ENCODE measurements at regions not wholly inside any gene's neighbourhood (a gene's known extent, or its start where the extent isn't known, plus 50 kb on each side); places are given as distances from the start of the nearest gene placed in this dataset.

GRCh38 chrX:13518126-13518525 is 51.3 kb upstream of the EGFL6 start:
- TF ChIP-seq TAF1 (IDR thresholded peaks at IDR 0.05; ENCODE audit: low read depth, low read length) (no peak), POU2F2 (IDR thresholded peaks at IDR 0.05; ENCODE audit: low read depth, low read length) (no peak), POLR2AphosphoS5 (IDR thresholded peaks at IDR 0.05; ENCODE audit: low read depth, low read length) (no peak), SPI1 (IDR thresholded peaks at IDR 0.05; ENCODE audit: low read depth, low read length) (no peak), POLR2A (IDR thresholded peaks at IDR 0.05; ENCODE audit: low read depth, low read length) (no peak), PAX5 (IDR thresholded peaks at IDR 0.05; ENCODE audit: insufficient read depth, low read length, severe bottlenecking) (no peak)
- DNase-seq (ENCODE audit: insufficient read length, low spot score) (no peak), FAIRE-seq (no peak)

- DNase-seq (ENCODE audit: insufficient read length, low spot score) = no peak
- no peak for TF ChIP-seq POLR2AphosphoS5 (IDR thresholded peaks at IDR 0.05; ENCODE audit: low read depth, low read length)
- no peak for TF ChIP-seq POLR2A (IDR thresholded peaks at IDR 0.05; ENCODE audit: low read depth, low read length)
- TF ChIP-seq POU2F2 (IDR thresholded peaks at IDR 0.05; ENCODE audit: low read depth, low read length) = no peak
- TF ChIP-seq SPI1 (IDR thresholded peaks at IDR 0.05; ENCODE audit: low read depth, low read length) = no peak
- TF ChIP-seq TAF1 (IDR thresholded peaks at IDR 0.05; ENCODE audit: low read depth, low read length) = no peak
- TF ChIP-seq PAX5 (IDR thresholded peaks at IDR 0.05; ENCODE audit: insufficient read depth, low read length, severe bottlenecking) = no peak
- FAIRE-seq = no peak
Measured at GRCh38 chrX:13515211-13515930, 54.0 kb upstream of the EGFL6 start.

DNA sequence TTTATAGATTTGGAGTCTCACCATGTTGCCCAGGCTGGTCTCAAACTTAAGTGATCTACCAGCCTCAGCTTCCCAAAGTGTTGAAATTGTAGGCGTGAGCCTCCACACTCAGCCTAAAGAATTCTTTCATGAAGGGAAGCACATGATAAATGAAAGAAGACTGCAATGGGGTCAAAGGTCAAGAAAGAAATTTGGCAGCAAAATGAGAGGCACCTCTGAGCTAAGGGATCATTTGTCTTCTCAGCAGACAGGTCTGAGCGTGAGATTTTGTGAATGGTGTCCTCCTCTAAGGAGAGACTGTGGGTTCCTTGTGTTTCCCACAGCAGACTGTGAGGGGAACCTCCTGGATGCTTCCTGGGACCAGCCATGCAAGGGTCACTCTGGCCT is 57.5 kb upstream of the EGFL6 start:
- DNase-seq (ENCODE audit: insufficient read length, low spot score) (no peak), FAIRE-seq (no peak)
- no peak for TF ChIP-seq POU2F2 (IDR thresholded peaks at IDR 0.05; ENCODE audit: low read depth, low read length)
- no peak for TF ChIP-seq PAX5 (IDR thresholded peaks at IDR 0.05; ENCODE audit: insufficient read depth, low read length, severe bottlenecking)
- TF ChIP-seq SPI1 (IDR thresholded peaks at IDR 0.05; ENCODE audit: low read depth, low read length) = no peak
- TF ChIP-seq POLR2AphosphoS5 (IDR thresholded peaks at IDR 0.05; ENCODE audit: low read depth, low read length) = no peak
- no peak for TF ChIP-seq POLR2A (IDR thresholded peaks at IDR 0.05; ENCODE audit: low read depth, low read length)
- TF ChIP-seq TAF1 (IDR thresholded peaks at IDR 0.05; ENCODE audit: low read depth, low read length) = no peak

DNA sequence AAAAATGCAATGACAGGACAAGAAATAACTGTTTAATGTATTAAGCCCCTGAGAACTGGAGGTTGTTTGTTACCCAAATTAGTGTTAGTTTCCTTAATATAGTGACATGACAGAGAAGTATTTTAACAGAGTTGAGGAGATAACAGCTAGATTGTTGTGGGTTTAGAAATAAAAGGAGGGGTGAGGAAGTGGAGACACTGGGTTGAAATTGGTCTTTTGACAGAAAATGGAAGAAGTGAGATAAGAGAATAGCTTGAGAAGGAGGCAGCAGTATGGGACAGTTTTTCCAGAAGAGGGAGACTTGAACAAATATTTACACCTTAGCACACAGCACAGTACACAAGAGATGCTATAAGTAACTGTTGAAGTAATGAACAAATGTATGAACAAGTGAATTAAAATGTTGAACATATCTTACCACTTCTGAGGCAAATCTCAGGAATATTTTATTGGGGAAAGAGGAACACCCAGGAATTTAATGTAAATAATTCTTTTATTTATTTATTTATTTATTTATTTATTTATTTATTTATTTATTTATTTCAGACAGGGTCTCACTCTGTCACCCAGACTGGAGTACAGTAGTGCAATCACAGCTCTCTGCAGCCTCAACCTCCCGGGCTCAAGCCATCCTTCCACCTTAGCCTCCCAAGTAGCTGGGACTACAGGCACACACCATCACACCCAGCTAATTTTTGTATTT is 58.0 kb upstream of the EGFL6 start:
- no peak for DNase-seq (ENCODE audit: insufficient read length, low spot score)
- TF ChIP-seq SPI1 (IDR thresholded peaks at IDR 0.05; ENCODE audit: low read depth, low read length) = no peak
- no peak for TF ChIP-seq PAX5 (IDR thresholded peaks at IDR 0.05; ENCODE audit: insufficient read depth, low read length, severe bottlenecking)
- no peak for TF ChIP-seq POU2F2 (IDR thresholded peaks at IDR 0.05; ENCODE audit: low read depth, low read length)
- TF ChIP-seq POLR2AphosphoS5 (IDR thresholded peaks at IDR 0.05; ENCODE audit: low read depth, low read length) = no peak
- TF ChIP-seq TAF1 (IDR thresholded peaks at IDR 0.05; ENCODE audit: low read depth, low read length) = no peak
- TF ChIP-seq POLR2A (IDR thresholded peaks at IDR 0.05; ENCODE audit: low read depth, low read length) = no peak
- no peak for FAIRE-seq

DNA sequence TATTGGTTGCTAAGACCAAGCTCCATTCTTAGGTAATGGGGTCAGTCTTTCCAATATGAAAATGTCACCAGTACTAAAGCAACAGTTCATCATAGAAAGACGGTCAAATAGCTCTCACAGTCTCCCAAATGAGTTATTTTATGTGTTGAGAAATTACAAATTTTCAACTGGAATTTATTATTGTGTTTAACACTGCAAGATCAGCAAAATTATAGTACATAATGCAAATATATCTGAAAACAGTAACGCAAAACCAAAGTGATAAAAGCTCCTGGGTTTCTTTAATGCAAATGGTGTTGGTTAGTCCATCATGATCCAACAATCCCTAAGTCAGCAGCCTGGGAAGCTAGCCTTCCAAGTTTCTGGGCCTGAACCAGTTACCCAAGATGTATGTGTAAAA is 61.5 kb upstream of the EGFL6 start:
- FAIRE-seq = no peak
- DNase-seq (ENCODE audit: insufficient read length, low spot score) = no peak
- no peak for TF ChIP-seq POU2F2 (IDR thresholded peaks at IDR 0.05; ENCODE audit: low read depth, low read length)
- TF ChIP-seq PAX5 (IDR thresholded peaks at IDR 0.05; ENCODE audit: insufficient read depth, low read length, severe bottlenecking) = no peak
- no peak for TF ChIP-seq SPI1 (IDR thresholded peaks at IDR 0.05; ENCODE audit: low read depth, low read length)
- TF ChIP-seq POLR2AphosphoS5 (IDR thresholded peaks at IDR 0.05; ENCODE audit: low read depth, low read length) = no peak
- no peak for TF ChIP-seq POLR2A (IDR thresholded peaks at IDR 0.05; ENCODE audit: low read depth, low read length)

- TF ChIP-seq PAX5 (IDR thresholded peaks at IDR 0.05; ENCODE audit: insufficient read depth, low read length, severe bottlenecking) = no peak
- no peak for TF ChIP-seq POLR2AphosphoS5 (IDR thresholded peaks at IDR 0.05; ENCODE audit: low read depth, low read length)
- no peak for TF ChIP-seq SPI1 (IDR thresholded peaks at IDR 0.05; ENCODE audit: low read depth, low read length)
- no peak for TF ChIP-seq TAF1 (IDR thresholded peaks at IDR 0.05; ENCODE audit: low read depth, low read length)
- TF ChIP-seq POLR2A (IDR thresholded peaks at IDR 0.05; ENCODE audit: low read depth, low read length) = no peak
- no peak for TF ChIP-seq POU2F2 (IDR thresholded peaks at IDR 0.05; ENCODE audit: low read depth, low read length)
- FAIRE-seq (peak; percentile 89), DNase-seq (ENCODE audit: insufficient read length, low spot score) (peak; percentile 17)
Measured at GRCh38 chrX:13506574-13506973, 62.8 kb upstream of the EGFL6 start.

- TF ChIP-seq POU2F2 (IDR thresholded peaks at IDR 0.05; ENCODE audit: low read depth, low read length) (no peak), TAF1 (IDR thresholded peaks at IDR 0.05; ENCODE audit: low read depth, low read length) (no peak), SPI1 (IDR thresholded peaks at IDR 0.05; ENCODE audit: low read depth, low read length) (no peak), POLR2AphosphoS5 (IDR thresholded peaks at IDR 0.05; ENCODE audit: low read depth, low read length) (no peak), POLR2A (IDR thresholded peaks at IDR 0.05; ENCODE audit: low read depth, low read length) (no peak), PAX5 (IDR thresholded peaks at IDR 0.05; ENCODE audit: insufficient read depth, low read length, severe bottlenecking) (no peak)
- FAIRE-seq = peak; percentile 79
Measured at GRCh38 chrX:13502590-13502989, 66.8 kb upstream of the EGFL6 start.

GRCh38 chrX:13499736-13500135 is 69.7 kb upstream of the EGFL6 start:
- DNase-seq (ENCODE audit: insufficient read length, low spot score) = no peak
- no peak for FAIRE-seq
- TF ChIP-seq POLR2A (IDR thresholded peaks at IDR 0.05; ENCODE audit: low read depth, low read length) (no peak), PAX5 (IDR thresholded peaks at IDR 0.05; ENCODE audit: insufficient read depth, low read length, severe bottlenecking) (no peak), POLR2AphosphoS5 (IDR thresholded peaks at IDR 0.05; ENCODE audit: low read depth, low read length) (no peak), POU2F2 (IDR thresholded peaks at IDR 0.05; ENCODE audit: low read depth, low read length) (no peak), SPI1 (IDR thresholded peaks at IDR 0.05; ENCODE audit: low read depth, low read length) (no peak), TAF1 (IDR thresholded peaks at IDR 0.05; ENCODE audit: low read depth, low read length) (no peak)

More at GRCh38 chrX:13502590-13502989, 66.8 kb upstream of the EGFL6 start:
- no peak for DNase-seq (ENCODE audit: insufficient read length, low spot score)

DNA sequence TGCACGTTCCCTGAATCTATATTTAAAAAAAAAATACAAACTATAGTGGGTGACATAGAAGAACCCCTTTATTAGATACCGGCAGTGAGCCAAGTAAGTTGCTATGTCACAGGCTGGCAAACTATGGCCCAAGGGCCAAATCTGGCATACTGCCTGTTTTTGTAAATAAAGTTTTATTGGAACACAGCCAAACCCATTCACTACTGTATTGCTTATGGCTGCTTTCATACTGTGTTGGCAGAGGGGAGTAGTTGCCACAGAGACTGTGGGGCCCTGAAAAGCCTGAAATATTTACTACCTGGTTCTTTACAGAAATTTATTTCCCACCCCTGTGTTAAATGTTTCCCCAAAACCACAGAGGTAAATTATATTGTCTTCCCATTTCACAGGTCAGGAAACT is 71.2 kb upstream of the EGFL6 start:
- no peak for DNase-seq (ENCODE audit: insufficient read length, low spot score)
- no peak for TF ChIP-seq POLR2A (IDR thresholded peaks at IDR 0.05; ENCODE audit: low read depth, low read length)
- TF ChIP-seq POLR2AphosphoS5 (IDR thresholded peaks at IDR 0.05; ENCODE audit: low read depth, low read length) = no peak
- no peak for FAIRE-seq
